Loucy (cell line): ENCODE measurements at regions not wholly inside any gene's neighbourhood (a gene's known extent, or its start where the extent isn't known, plus 50 kb on each side); places are given as distances from the start of the nearest gene placed in this dataset.

Experiments
- H2AFZ ChIP-seq: fragments of 200-600 bp; sonication (generic); 2 replicates; pipeline ENCODE4 v1.6.0; 2016; ENCODE audit warnings: antibody characterized with exemption, mild to moderate bottlenecking, low read length, moderate library complexity
- H3F3A ChIP-seq: fragments of 200-600 bp; 2 replicates; pipeline ENCODE4 v1.6.0; 2016; ENCODE audit warnings: antibody characterized with exemption, low read depth, mild to moderate bottlenecking
- H3K27me3 ChIP-seq: fragments of 200-600 bp; sonication (generic); 2 replicates; pipeline ENCODE4 v1.6.1; 2014; ENCODE audit warnings: low read length, mild to moderate bottlenecking; ENCODE audit not compliant: insufficient read depth, poor library complexity, severe bottlenecking
- H3K36me3 ChIP-seq: fragments of 200-600 bp; sonication (generic); 2 replicates; pipeline ENCODE4 v1.6.1; 2016; ENCODE audit warnings: low read length; ENCODE audit not compliant: insufficient read depth
- H3K4me1 ChIP-seq: fragments of 200-600 bp; sonication (generic); 2 replicates; pipeline ENCODE4 v1.5.1; 2014; ENCODE audit warnings: low read length, mild to moderate bottlenecking; ENCODE audit not compliant: insufficient read depth, poor library complexity, severe bottlenecking
- H3K4me2 ChIP-seq: fragments of 200-600 bp; sonication (generic); 2 replicates; pipeline ENCODE4 v1.6.0; 2014; ENCODE audit warnings: antibody characterized with exemption, low read length, low read depth, mild to moderate bottlenecking; ENCODE audit not compliant: poor library complexity, severe bottlenecking
- H3K4me3 ChIP-seq: fragments of 200-600 bp; sonication (generic); 2 replicates; pipeline ENCODE4 v1.5.1; 2014; ENCODE audit warnings: low read length, mild to moderate bottlenecking, mixed read lengths; ENCODE audit not compliant: poor library complexity, severe bottlenecking
- H3K79me2 ChIP-seq: fragments of 200-600 bp; sonication (generic); 2 replicates; pipeline ENCODE4 v1.6.1; 2014; ENCODE audit warnings: low read length; ENCODE audit not compliant: insufficient read depth
- H3K9ac ChIP-seq: fragments of 200-600 bp; sonication (generic); 2 replicates; pipeline ENCODE4 v1.6.0; 2014; ENCODE audit warnings: mild to moderate bottlenecking, low read depth, low read length, moderate library complexity; ENCODE audit not compliant: poor library complexity, severe bottlenecking
- H3K9me2 ChIP-seq: fragments of 200-600 bp; sonication (generic); replicated peaks from 2 replicates; pipeline ENCODE4 v1.6.1; 2016; ENCODE audit warnings: low read depth, low read length, mixed read lengths
- H3K9me3 ChIP-seq: fragments of 200-600 bp; sonication (generic); 2 replicates; pipeline ENCODE4 v1.6.1; 2014; ENCODE audit warnings: mild to moderate bottlenecking, antibody characterized with exemption, low read length, low read depth; ENCODE audit not compliant: insufficient read depth
- H4K20me1 ChIP-seq: fragments of 200-600 bp; sonication (generic); 2 replicates; pipeline ENCODE4 v1.6.0; 2014; ENCODE audit warnings: antibody characterized with exemption, low read length, mild to moderate bottlenecking; ENCODE audit not compliant: insufficient read depth, poor library complexity, severe bottlenecking
- CTCF ChIP-seq: fragments of 200-600 bp; sonication (generic); conservative IDR thresholded peaks from 2 replicates; pipeline ENCODE4 v1.5.1; 2014; ENCODE audit warnings: mild to moderate bottlenecking, antibody characterized with exemption, low read length
- EZH2phosphoT487 ChIP-seq: fragments of 200-600 bp; IDR thresholded peaks from 2 replicates; pipeline ENCODE4 v1.6.1; 2018; ENCODE audit warnings: antibody characterized with exemption, mild to moderate bottlenecking, moderate library complexity, borderline replicate concordance

GRCh38 chr1:5161372-5161771 lies 507.0 kb downstream of the AJAP1 start:
- no peak for TF ChIP-seq CTCF
- TF ChIP-seq EZH2phosphoT487, result no peak
- Histone ChIP-seq H3K4me1 (no peaks in the 10 kb centered on the region), H3K27me3 (no peaks in the 10 kb centered on the region), H2AFZ (no peak overlapping the region), H4K20me1 (no peaks in the 10 kb centered on the region), H3K9me3 (peaks cover 2% of the 10 kb centered on the region; the same call in 1 of the 2 replicates), H3K36me3 (no peaks in the 10 kb centered on the region), H3K4me3 (no peak overlapping the region), H3K79me2 (no peaks in the 10 kb centered on the region), H3K9ac (no peak overlapping the region), H3F3A (no peaks in the 10 kb centered on the region), H3K9me2 (no peaks in the 10 kb centered on the region), H3K4me2 (no peak overlapping the region)

- H3K27me3 ChIP-seq, result no peaks in the 10 kb centered on the region
- no peak overlapping the region for H3K4me2 ChIP-seq
- no peak overlapping the region for H3K4me3 ChIP-seq
- no peaks in the 10 kb centered on the region for H3K4me1 ChIP-seq
- peaks cover 2% of the 10 kb centered on the region; the same call in 1 of the 2 replicates for H3K9me3 ChIP-seq
- no peaks in the 10 kb centered on the region for H3K9me2 ChIP-seq
- no peak for TF ChIP-seq CTCF
- TF ChIP-seq EZH2phosphoT487, result no peak
- no peak overlapping the region for H2AFZ ChIP-seq
- no peaks in the 10 kb centered on the region for H3F3A ChIP-seq
- H3K79me2 ChIP-seq, result no peaks in the 10 kb centered on the region
- H3K36me3 ChIP-seq, result no peaks in the 10 kb centered on the region
- H3K9ac ChIP-seq, result no peak overlapping the region
- no peaks in the 10 kb centered on the region for H4K20me1 ChIP-seq
Observed at GRCh38 chr1:5157175-5157574, 502.8 kb downstream of the AJAP1 start.

- Histone ChIP-seq H4K20me1 (no peaks in the 10 kb centered on the region), H3F3A (no peaks in the 10 kb centered on the region), H2AFZ (no peak overlapping the region), H3K4me1 (no peaks in the 10 kb centered on the region), H3K9me2 (no peaks in the 10 kb centered on the region), H3K4me2 (no peak overlapping the region), H3K36me3 (no peaks in the 10 kb centered on the region), H3K27me3 (no peaks in the 10 kb centered on the region), H3K9ac (no peak overlapping the region), H3K79me2 (no peaks in the 10 kb centered on the region), H3K4me3 (no peak overlapping the region), H3K9me3 (peaks cover 2% of the 10 kb centered on the region; the same call in 1 of the 2 replicates)
- TF ChIP-seq CTCF, result no peak
- TF ChIP-seq EZH2phosphoT487, result no peak
Observed at GRCh38 chr1:5156416-5157120, 502.2 kb downstream of the AJAP1 start.
